ENCODE measurements at regions not wholly inside any gene's neighbourhood (a gene's known extent, or its start where the extent isn't known, plus 50 kb on each side); places are given as distances from the start of the nearest gene placed in this dataset.

- Histone ChIP-seq H3K27ac (ENCODE audit: control insufficient read depth, insufficient read depth) (no peak overlapping the region), H3K27me3 (replicated peaks in 1 of 2; ENCODE audit: control insufficient read depth in 2 of 2, insufficient read depth in 2 of 2, low read length in 1 of 2) (no peaks in the 10 kb centered on the region), H3K4me2 (ENCODE audit: control insufficient read depth, insufficient read depth) (no peak overlapping the region), H3K9ac (ENCODE audit: control insufficient read depth, insufficient read depth, low read length) (no peak overlapping the region), H3K36me3 (ENCODE audit: control insufficient read depth in 2 of 2, insufficient read depth in 2 of 2, low read length in 1 of 2) (no peaks in the 10 kb centered on the region), H3K4me3 (no peak overlapping the region), H3K9me3 (replicated peaks; ENCODE audit: control insufficient read depth, insufficient read depth, low read length) (no peaks in the 10 kb centered on the region), H3K4me1 (ENCODE audit: control insufficient read depth, insufficient read depth, low read length) (no peaks in the 10 kb centered on the region), H2AFZ (ENCODE audit: control insufficient read depth, low read depth, low read length) (no peak overlapping the region), H4K20me1 (ENCODE audit: control insufficient read depth, insufficient read depth) (no peaks in the 10 kb centered on the region), H3K79me2 (ENCODE audit: control insufficient read depth, insufficient read depth, low read length) (no peaks in the 10 kb centered on the region)
- intact Hi-C loops (cut with micrococcal nuclease; ENCODE audit: unreplicated experiment) = no loop called here
- in situ Hi-C loops (cut with MboI) = no loop called here
- SMC1A ChIA-PET (ENCODE audit: uncharacterized antibody, unreplicated experiment) = no interaction called here
- BruUV-seq (replicated peaks) = no TSS peak
- POLR2A ChIA-PET = no interaction called here
- RAD21 ChIA-PET (ENCODE audit: unreplicated experiment) = no interaction called here
- DNase-seq (ENCODE audit: low read depth, low spot score) (no peak), ATAC-seq (no peak), FAIRE-seq (no peak)
- CTCF ChIA-PET = no interaction called here
- 28% methylated on average over 5 of the region's 5 CpGs for WGBS (ENCODE audit: insufficient coverage, insufficient replicate concordance, low lambda C conversion rate, missing lambda C conversion rate)
- TF ChIP-seq SUZ12 (IDR thresholded peaks at IDR 0.05; ENCODE audit: unreplicated experiment) = no peak
- TF ChIP-seq EP300 (IDR thresholded peaks at IDR 0.05; ENCODE audit: borderline replicate concordance in 1 of 2, control insufficient read depth in 1 of 2, low read depth in 2 of 2, low read length in 2 of 2) = no peak
- no peak for TF ChIP-seq HSF1 (IDR thresholded peaks at IDR 0.05; ENCODE audit: low read depth, low read length)
- TF ChIP-seq ATF2 (IDR thresholded peaks at IDR 0.05; ENCODE audit: low read length) = no peak
- TF ChIP-seq LARP7 (IDR thresholded peaks at IDR 0.05) = no peak
- no peak for TF ChIP-seq MYC (IDR thresholded peaks at IDR 0.05; ENCODE audit: insufficient read depth, insufficient read length, insufficient replicate concordance, low read length, severe bottlenecking)
Observed at GRCh38 chrX:4005281-4005680, 291.8 kb upstream of the PRKX start.

All from GM12878 (cell line).